HG03064 (cell line): ENCODE measurements at regions not wholly inside any gene's neighbourhood (a gene's known extent, or its start where the extent isn't known, plus 50 kb on each side); places are given as distances from the start of the nearest gene placed in this dataset.

Source experiments
- ATAC-seq: cut with Tn5 transposase; IDR thresholded peaks from one replicate; pipeline ENCODE4 v1.9.1; 2021; ENCODE audit warnings: low read depth; ENCODE audit not compliant: unreplicated experiment

DNA sequence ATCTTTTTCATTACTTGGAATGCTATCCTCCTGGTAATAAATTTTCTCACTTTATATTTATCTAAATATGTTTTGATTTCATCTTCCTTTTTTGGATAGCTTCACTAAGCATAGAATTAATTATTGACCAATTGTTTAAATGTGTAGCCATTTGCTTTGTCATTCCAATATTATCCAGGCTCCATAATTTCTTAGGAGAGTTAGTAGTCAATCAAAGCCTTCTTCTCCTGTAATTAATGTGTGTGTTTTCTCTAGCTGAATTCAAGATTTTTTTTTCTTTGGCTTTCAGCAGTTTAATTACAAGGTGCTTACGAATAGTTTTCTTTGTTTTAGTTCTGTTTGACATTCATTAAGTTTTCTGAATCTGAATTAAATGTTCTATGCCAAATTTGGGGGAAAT, 545.9 kb upstream of the CELF2 start:
- ATAC-seq, result no peak

DNA sequence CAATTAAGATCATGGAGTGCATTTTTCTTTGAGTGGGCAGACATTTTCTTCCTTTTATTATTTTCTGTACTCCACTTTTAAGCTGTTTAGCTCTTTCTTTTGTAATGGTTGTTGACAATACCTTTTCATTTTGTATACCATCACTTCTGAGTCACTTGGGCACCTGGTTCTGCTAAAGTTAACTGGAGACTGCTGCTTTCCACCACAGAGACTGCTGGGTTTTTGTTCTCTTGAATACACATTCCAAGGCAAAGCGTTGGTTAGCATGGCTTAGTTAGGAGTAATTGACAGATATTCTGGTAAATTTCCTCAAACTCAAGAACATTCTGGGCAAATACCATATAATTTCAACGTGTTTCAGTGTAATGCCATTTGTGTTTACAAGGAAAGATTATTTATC, 541.9 kb upstream of the CELF2 start:
- no peak for ATAC-seq

GRCh38 chr10:10477844-10478243, 539.8 kb upstream of the CELF2 start:
- no peak for ATAC-seq

DNA sequence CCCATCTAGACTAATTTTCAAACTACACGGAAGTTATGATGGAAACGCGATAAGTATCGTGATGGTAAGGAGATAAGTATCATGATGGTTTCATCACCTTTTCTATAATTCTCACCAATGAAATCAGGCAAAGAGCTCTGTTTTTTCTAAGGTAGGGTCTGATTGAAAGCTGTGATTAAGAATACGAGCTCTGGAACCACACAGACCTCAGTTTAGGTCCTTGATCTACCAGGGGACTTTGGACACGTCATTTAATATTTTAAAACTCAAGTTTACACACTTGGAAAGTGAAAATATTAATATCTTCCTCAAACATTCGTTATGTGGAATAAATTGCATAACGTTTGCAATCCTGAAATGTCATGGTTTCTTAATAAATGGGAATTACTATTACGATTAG, 538.2 kb upstream of the CELF2 start:
- no peak for ATAC-seq

- ATAC-seq, result no peak
Measured at GRCh38 chr10:10482613-10483012, 535.1 kb upstream of the CELF2 start.

- no peak for ATAC-seq
Measured at GRCh38 chr10:10489076-10489475, 528.6 kb upstream of the CELF2 start.

- ATAC-seq, result no peak
Measured at GRCh38 chr10:10489805-10490571, 527.7 kb upstream of the CELF2 start.

- no peak for ATAC-seq
Measured at GRCh38 chr10:10490581-10490980, 527.1 kb upstream of the CELF2 start.

- no peak for ATAC-seq
Measured at GRCh38 chr10:10492420-10492819, 525.3 kb upstream of the CELF2 start.

- ATAC-seq, result no peak
Measured at GRCh38 chr10:10493833-10494232, 523.8 kb upstream of the CELF2 start.

- no peak for ATAC-seq
Measured at GRCh38 chr10:10497245-10497644, 520.4 kb upstream of the CELF2 start.

DNA sequence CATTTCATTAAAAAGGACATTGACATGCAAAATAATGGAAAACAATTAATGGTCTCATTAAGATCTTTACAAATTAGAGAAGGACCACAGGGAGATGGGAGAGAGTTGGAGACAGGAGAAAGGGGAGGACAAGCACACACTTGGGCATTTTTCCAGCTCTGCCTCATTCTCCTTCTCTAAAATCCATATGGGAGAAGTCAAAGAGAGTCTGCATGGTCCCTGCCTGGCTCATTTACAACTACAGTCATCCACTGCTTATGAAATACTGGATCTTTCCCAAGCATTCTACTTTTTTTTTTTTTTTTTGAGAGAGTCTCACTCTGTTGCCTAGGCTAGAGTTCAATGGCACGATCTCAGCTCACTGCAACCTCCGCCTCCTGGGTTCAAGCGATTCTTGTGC, 518.9 kb upstream of the CELF2 start:
- ATAC-seq, result no peak

DNA sequence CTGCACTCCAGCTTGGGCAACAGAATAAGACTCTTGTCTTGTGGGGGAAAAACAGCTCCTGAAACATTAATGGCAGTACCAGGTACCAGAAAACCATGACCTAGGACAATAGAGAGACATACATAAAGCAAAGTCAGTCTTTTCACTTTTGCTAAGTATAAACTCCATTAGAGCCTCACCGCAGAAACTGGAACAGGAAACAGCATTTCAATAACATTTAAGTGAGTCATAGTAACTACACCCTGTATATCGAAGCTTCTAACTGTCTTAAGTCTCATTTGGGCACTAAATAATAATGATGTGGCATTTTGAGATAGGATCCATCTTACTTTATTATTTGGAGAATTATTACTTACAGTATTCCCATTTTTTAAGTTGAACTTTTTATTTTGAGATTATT, 517.8 kb upstream of the CELF2 start:
- no peak for ATAC-seq

GRCh38 chr10:10500937-10501336, 516.7 kb upstream of the CELF2 start:
- no peak for ATAC-seq

DNA sequence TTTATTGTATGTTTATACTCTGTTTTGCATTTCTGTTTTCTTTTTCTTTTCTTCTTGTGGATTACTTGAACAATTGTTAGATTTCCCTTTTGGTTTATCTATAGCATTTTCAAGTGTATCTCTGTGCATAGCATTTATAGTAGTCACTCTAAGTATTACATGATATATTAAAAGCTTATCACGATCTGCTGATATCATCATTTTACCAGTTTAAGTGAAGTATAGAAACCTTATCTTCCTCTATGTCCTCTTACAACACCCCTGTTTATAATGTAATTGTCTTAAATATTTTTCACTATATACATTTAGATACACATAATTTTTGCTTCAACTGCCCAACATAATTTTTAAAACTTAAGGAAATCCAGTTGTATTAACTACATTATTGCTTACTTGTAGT, 513.9 kb upstream of the CELF2 start:
- ATAC-seq, result no peak

DNA sequence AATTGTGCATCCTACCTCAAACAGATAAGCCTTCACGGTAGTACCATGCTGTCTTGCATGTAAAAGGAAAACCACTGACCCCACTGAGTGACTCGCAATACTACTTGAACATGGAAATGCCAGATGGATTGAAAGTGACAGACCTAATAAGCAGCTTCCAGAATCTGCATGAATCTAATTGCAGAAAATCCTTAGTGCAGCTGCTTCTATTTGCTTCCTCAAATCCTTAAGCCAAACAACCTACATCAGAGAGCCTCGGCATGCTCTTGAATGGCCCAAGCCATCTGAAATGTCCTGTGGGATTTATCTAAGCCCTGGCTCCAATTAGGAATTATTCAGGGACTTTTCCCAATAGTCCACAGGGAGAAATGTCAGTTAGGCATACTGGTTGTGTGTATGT, 509.5 kb upstream of the CELF2 start:
- ATAC-seq, result no peak

- no peak for ATAC-seq
Measured at GRCh38 chr10:10510179-10510578, 507.5 kb upstream of the CELF2 start.

- ATAC-seq, result no peak
Measured at GRCh38 chr10:10513067-10513466, 504.6 kb upstream of the CELF2 start.

GRCh38 chr10:10513898-10514297, 503.8 kb upstream of the CELF2 start:
- no peak for ATAC-seq

GRCh38 chr10:10514797-10515196, 502.9 kb upstream of the CELF2 start:
- ATAC-seq, result no peak

DNA sequence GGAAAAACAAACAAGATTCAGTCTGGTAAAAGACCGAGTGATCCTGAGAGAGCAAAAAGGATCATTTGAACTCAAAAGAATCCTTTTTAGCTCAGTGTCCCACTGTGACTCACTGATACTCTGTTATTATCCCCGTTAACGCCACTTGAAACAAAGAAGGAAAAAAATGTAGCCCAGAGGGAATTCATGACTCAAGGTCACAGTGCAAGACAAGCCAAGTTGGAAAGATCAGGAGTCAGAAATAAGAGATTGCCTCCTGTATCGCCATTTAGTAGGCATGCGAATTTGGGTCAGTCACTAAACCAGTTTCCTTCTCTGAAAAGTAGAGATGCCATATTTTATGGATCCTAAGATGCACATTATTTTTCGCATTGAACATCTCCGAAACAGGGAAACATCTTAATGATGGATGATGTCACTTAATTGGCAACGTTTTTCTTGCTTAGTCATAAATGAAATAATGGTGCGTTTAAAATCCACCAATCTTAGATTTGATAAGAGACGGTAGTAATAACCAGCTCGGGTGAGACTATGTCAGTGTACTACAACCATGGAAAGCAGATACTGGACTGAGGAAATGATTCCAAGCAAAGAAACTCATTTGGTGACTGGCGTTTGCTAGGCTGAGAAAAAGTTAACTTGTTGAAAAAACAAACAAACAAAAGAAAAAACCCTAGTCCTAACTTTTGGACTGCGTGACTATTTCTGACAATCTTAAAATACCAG, 502.0 kb upstream of the CELF2 start:
- ATAC-seq, result no peak
